Epidermal melanocyte (primary cell): ENCODE measurements at regions not wholly inside any gene's neighbourhood (a gene's known extent, or its start where the extent isn't known, plus 50 kb on each side); places are given as distances from the start of the nearest gene placed in this dataset.
"Not testable (repeated sequence)": the region's sequence is repeated elsewhere in the genome, so short reads cannot be mapped to it uniquely, and the experiment has no call there.

Experiments
- DNase-seq: peaks from one replicate; pipeline ENCODE4 v3.0.0; 2011; ENCODE audit warnings: low spot score; ENCODE audit not compliant: insufficient read length

GRCh38 chr1:105093893-105094292, 1344.2 kb downstream of the AMY1C start:
- not testable (repeated sequence) for DNase-seq

DNA sequence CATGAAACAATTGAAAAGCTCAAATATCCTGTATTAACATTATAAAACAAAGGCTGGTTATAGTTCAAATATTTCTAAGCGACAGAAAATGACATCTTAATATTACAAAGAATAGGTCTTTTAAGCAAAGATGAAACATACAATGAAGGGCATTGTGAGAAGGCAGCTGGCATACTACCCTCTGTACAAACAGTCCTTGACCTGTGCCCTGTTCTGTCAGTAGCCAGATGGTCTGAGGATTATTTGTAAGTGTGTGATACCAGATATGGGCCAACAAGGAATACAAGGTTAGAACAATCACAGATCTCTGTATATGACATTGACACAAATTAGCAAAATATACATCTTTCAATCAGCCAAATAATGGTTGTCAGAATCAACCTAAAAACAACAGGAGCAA, 1350.4 kb downstream of the AMY1C start:
- DNase-seq: no peak

- no peak for DNase-seq
These were observed 1351.6 kb downstream of the AMY1C start for GRCh38 chr1:105101261-105101660.

- no peak for DNase-seq
These were observed 1352.7 kb downstream of the AMY1C start for GRCh38 chr1:105102371-105102770.

GRCh38 chr1:105122041-105122440, 1372.3 kb downstream of the AMY1C start:
- no peak for DNase-seq

- DNase-seq: no peak
These were observed 1388.1 kb downstream of the AMY1C start for GRCh38 chr1:105137543-105138457.

- DNase-seq: no peak
These were observed 1388.8 kb downstream of the AMY1C start for GRCh38 chr1:105138458-105138893.

- DNase-seq: no peak
These were observed 1423.1 kb downstream of the AMY1C start for GRCh38 chr1:105172788-105173187.

- no peak for DNase-seq
These were observed 1431.1 kb downstream of the AMY1C start for GRCh38 chr1:105180789-105181188.

- DNase-seq: no peak
These were observed 1455.2 kb downstream of the AMY1C start for GRCh38 chr1:105204836-105205371.

GRCh38 chr1:105208581-105208980, 1458.9 kb downstream of the AMY1C start:
- DNase-seq: no peak

- DNase-seq: no peak
These were observed 1461.0 kb downstream of the AMY1C start for GRCh38 chr1:105210747-105211146.

- DNase-seq: no peak
These were observed 1481.7 kb downstream of the AMY1C start for GRCh38 chr1:105231378-105231777.

DNA sequence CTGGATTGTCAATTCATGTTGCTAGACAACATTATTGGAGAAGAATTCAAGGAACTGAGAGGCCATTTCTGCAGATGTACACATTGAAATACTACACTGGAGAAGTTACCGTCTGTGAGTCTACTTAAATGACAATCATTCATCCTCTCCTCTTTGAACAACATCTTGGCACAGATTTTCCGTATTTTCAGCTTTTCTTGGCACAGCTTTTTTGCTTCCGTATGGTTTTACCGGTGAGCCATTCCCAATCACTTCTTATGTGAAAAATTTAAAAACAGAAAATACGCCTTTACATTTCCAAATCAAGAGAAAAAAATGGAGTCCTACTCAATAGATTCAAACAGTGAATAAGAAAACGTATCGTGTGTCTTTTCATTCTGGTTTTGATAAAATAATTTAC, 1493.7 kb downstream of the AMY1C start:
- no peak for DNase-seq

DNA sequence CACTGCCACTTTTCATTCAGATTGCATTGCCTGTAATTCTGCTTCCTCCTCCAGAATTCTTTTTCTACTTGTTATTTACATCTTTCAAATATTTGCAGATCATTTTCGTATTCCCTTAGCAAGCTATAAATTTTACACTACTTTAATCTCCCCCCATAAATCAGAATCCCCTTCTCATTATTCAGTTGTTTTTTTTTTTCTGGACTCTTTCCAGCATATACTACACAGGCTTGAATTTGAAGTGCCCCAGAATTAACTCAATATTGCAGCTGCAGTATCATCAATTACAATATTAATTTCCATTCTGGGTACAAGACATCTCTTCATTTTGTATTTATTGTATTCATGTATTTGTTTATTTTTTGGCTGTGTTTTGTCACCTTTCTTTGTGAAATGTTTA, 1494.3 kb downstream of the AMY1C start:
- no peak for DNase-seq

- DNase-seq: no peak
These were observed 1505.2 kb downstream of the AMY1C start for GRCh38 chr1:105254906-105255305.

DNA sequence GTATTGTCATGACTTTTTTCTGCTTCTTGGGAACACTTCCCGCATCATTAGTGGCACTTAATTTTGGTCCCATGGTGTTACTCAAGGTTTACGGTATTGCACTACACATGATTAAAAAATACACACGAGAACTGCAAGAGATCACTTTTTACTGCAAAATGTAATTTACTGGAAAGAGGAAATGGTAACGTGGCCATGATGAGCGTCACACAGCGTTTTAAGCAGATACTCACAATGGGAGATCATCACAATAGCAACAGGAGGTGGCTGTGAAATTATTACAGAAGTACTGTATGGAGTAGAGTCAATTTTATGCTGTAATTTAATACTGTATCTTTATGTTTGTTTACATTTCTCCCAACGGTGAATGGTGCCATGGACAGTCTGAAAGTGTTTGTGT, 1510.3 kb downstream of the AMY1C start:
- no peak for DNase-seq

DNA sequence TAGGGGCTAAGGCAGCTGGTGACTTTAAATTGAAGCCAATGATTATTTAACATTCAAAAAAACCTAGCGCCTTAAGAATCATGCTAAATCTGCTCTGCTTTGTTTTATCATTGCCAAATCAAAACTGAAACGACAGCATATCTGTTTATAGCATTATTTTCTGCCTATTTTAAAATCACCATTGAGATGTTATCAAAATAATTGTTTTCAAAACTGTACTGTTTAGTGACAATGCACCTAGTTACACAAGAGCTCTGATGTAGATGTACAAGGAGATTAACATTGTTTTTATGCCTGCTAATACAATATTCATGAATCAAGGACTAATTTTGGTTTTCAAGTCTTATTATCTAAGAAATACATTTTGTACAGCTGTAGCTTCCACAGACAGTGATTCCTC, 1521.3 kb downstream of the AMY1C start:
- no peak for DNase-seq

DNA sequence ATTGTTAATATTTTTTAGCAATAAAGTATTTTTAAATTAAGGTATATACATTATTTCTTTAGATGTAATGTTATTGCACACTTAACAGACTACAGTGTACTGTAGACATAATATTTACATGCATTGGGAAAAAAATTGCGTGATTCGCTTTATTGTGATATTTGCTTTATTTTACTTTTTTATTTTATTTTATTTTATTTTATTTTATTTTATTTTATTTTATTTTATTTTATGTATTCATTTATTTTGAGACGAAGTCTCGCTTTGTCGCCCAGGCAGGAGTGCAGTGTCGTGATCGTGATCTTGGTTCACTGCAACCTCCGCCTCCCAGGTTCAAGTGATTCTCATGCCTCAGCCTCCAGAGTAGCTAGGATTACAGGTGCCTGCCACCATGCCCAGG, 1522.7 kb downstream of the AMY1C start:
- DNase-seq: not testable (repeated sequence)

DNA sequence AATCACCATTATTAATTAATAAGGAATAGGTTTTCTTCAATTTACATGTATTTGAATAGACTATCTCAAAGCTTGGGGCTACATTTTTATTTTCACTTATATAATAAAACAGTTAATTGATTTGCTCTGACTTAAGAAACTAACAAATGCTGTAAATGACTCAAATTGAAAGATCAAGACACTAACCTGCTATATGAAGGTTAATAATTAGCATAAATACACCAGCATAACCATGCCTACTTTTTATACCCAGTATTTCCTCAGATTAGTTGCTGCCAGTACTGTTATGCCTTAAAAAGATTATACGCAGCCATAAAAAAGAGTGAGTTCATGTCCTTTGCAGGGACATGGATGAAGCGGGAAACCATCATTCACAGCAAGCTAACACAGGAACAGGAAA, 1545.1 kb downstream of the AMY1C start:
- no peak for DNase-seq

GRCh38 chr1:105310063-105310462, 1560.4 kb downstream of the AMY1C start:
- no peak for DNase-seq

GRCh38 chr1:105317976-105318375, 1568.3 kb downstream of the AMY1C start:
- DNase-seq: no peak

DNA sequence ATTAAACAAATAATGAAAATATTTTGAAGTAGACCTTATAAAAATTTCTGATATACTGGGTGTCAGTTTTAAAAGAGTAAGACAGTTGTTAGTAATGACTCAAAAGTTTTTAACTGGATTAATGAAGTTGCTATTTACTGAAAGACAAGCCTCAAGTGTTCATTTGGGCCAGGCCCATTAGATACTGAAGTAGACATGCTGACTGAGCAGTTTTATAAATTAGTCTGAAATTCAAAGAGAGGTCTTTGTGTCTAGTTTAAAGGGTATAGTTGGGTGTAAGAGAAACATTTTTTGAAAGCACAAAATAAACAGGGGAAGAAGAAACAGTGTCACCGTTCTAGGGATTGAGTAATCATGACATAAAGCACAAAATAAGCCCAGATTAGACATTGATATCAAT, 1577.2 kb downstream of the AMY1C start:
- no peak for DNase-seq
